HAP-1 (cell line): ENCODE measurements at regions not wholly inside any gene's neighbourhood (a gene's known extent, or its start where the extent isn't known, plus 50 kb on each side); places are given as distances from the start of the nearest gene placed in this dataset.

Experiments used
- DNase-seq, 2 experiments: peaks; one replicate each; pipeline ENCODE4 v3.0.0-alpha.2; 2016 to 2020; ENCODE audit warnings: low spot score in 2 of 2
- H3K27me3 ChIP-seq: fragments of 250-450 bp; sonication (Bioruptor Pico); 2 replicates; pipeline ENCODE4 v1.5.1; 2020; ENCODE audit warnings: low read depth, mild to moderate bottlenecking, moderate library complexity
- H3K36me3 ChIP-seq: fragments of 250-450 bp; sonication (Bioruptor Pico); replicated peaks from 2 replicates; pipeline ENCODE4 v1.5.1; 2020; ENCODE audit warnings: mild to moderate bottlenecking
- H3K4me1 ChIP-seq: fragments of 250-450 bp; sonication (Bioruptor Pico); 2 replicates; pipeline ENCODE4 v1.5.1; 2020; ENCODE audit warnings: mild to moderate bottlenecking
- H3K4me3 ChIP-seq: fragments of 250-450 bp; sonication (Bioruptor Pico); 2 replicates; pipeline ENCODE4 v1.5.1; 2020; ENCODE audit warnings: mild to moderate bottlenecking, moderate library complexity
- H3K9me3 ChIP-seq: fragments of 250-450 bp; sonication (Bioruptor Pico); 2 replicates; pipeline ENCODE4 v1.5.1; 2020; ENCODE audit warnings: mild to moderate bottlenecking, moderate library complexity
- in situ Hi-C: fragments of 300-500 bp; cut with MboI; formaldehyde crosslinking; loops from 3 replicates; pipeline ENCODE4 v1.14.3; 2020; ENCODE audit warnings: low sequenced_read_pairs, inconsistent platforms, mixed read lengths

- Histone ChIP-seq H3K27me3 (no peaks in the 10 kb centered on the region), H3K9me3 (no peaks in the 10 kb centered on the region), H3K4me1 (no peaks in the 10 kb centered on the region), H3K4me3 (no peak overlapping the region), H3K36me3 (no peaks in the 10 kb centered on the region)
- in situ Hi-C loops, result no loop called here
- DNase-seq, result no peak
Measured at GRCh38 chr2:114083717-114084387, 194.0 kb downstream of the ACTR3 start.

- no peaks in the 10 kb centered on the region for H3K9me3 ChIP-seq
- DNase-seq, result no peak
- H3K4me1 ChIP-seq, result no peaks in the 10 kb centered on the region
- in situ Hi-C loops, result no loop called here
- no peaks in the 10 kb centered on the region for H3K27me3 ChIP-seq
- no peak overlapping the region for H3K4me3 ChIP-seq
- H3K36me3 ChIP-seq, result no peaks in the 10 kb centered on the region
Measured at GRCh38 chr2:114085238-114085637, 195.3 kb downstream of the ACTR3 start.

- H3K4me1 ChIP-seq, result no peaks in the 10 kb centered on the region
- no peaks in the 10 kb centered on the region for H3K27me3 ChIP-seq
- H3K36me3 ChIP-seq, result no peaks in the 10 kb centered on the region
- DNase-seq, result no peak
- H3K4me3 ChIP-seq, result no peak overlapping the region
- in situ Hi-C loops, result no loop called here
- H3K9me3 ChIP-seq, result no peaks in the 10 kb centered on the region
Measured at GRCh38 chr2:114085992-114086391, 196.1 kb downstream of the ACTR3 start.

- Histone ChIP-seq H3K27me3 (no peaks in the 10 kb centered on the region), H3K9me3 (no peaks in the 10 kb centered on the region), H3K4me3 (no peak overlapping the region), H3K4me1 (no peaks in the 10 kb centered on the region), H3K36me3 (no peaks in the 10 kb centered on the region)
- in situ Hi-C loops, result no loop called here
- no peak for DNase-seq
Measured at GRCh38 chr2:114089636-114090319, 199.9 kb downstream of the ACTR3 start.

- H3K36me3 ChIP-seq, result no peaks in the 10 kb centered on the region
- no peak for DNase-seq
- no peaks in the 10 kb centered on the region for H3K27me3 ChIP-seq
- in situ Hi-C loops, result no loop called here
- no peaks in the 10 kb centered on the region for H3K4me1 ChIP-seq
- peaks cover 2% of the 10 kb centered on the region; the same call in 1 of the 2 replicates for H3K9me3 ChIP-seq
- no peak overlapping the region for H3K4me3 ChIP-seq
Measured at GRCh38 chr2:114091010-114091409, 201.1 kb downstream of the ACTR3 start.

- DNase-seq, result no peak
- H3K36me3 ChIP-seq, result no peaks in the 10 kb centered on the region
- H3K9me3 ChIP-seq, result no peaks in the 10 kb centered on the region
- in situ Hi-C loops, result no loop called here
- no peaks in the 10 kb centered on the region for H3K27me3 ChIP-seq
- H3K4me1 ChIP-seq, result no peaks in the 10 kb centered on the region
- H3K4me3 ChIP-seq, result no peak overlapping the region
Measured at GRCh38 chr2:114108249-114108648, 218.4 kb downstream of the ACTR3 start.

GRCh38 chr2:114108824-114109416 lies 219.0 kb downstream of the ACTR3 start:
- no peaks in the 10 kb centered on the region for H3K4me1 ChIP-seq
- H3K27me3 ChIP-seq, result no peaks in the 10 kb centered on the region
- no peak overlapping the region for H3K4me3 ChIP-seq
- H3K36me3 ChIP-seq, result no peaks in the 10 kb centered on the region
- in situ Hi-C loops, result no loop called here
- H3K9me3 ChIP-seq, result no peaks in the 10 kb centered on the region
- DNase-seq, result no peak

GRCh38 chr2:114111329-114111728 lies 221.4 kb downstream of the ACTR3 start:
- no peaks in the 10 kb centered on the region for H3K27me3 ChIP-seq
- H3K36me3 ChIP-seq, result no peaks in the 10 kb centered on the region
- no peaks in the 10 kb centered on the region for H3K9me3 ChIP-seq
- no peaks in the 10 kb centered on the region for H3K4me1 ChIP-seq
- H3K4me3 ChIP-seq, result no peak overlapping the region
- DNase-seq, result no peak
- in situ Hi-C loops, result no loop called here

- in situ Hi-C loops, result no loop called here
- H3K4me1 ChIP-seq, result no peaks in the 10 kb centered on the region
- H3K36me3 ChIP-seq, result no peaks in the 10 kb centered on the region
- H3K9me3 ChIP-seq, result no peaks in the 10 kb centered on the region
- no peak for DNase-seq
- no peaks in the 10 kb centered on the region for H3K27me3 ChIP-seq
- H3K4me3 ChIP-seq, result no peak overlapping the region
Measured at GRCh38 chr2:114113518-114113917, 223.6 kb downstream of the ACTR3 start.

GRCh38 chr2:114118088-114118487 lies 228.2 kb downstream of the ACTR3 start:
- Histone ChIP-seq H3K4me1 (no peaks in the 10 kb centered on the region), H3K9me3 (no peaks in the 10 kb centered on the region), H3K4me3 (no peak overlapping the region), H3K36me3 (no peaks in the 10 kb centered on the region), H3K27me3 (no peaks in the 10 kb centered on the region)
- no peak for DNase-seq
- in situ Hi-C loops, result no loop called here

- H3K4me3 ChIP-seq, result no peak overlapping the region
- H3K4me1 ChIP-seq, result no peaks in the 10 kb centered on the region
- no peaks in the 10 kb centered on the region for H3K36me3 ChIP-seq
- no peak for DNase-seq
- no peaks in the 10 kb centered on the region for H3K9me3 ChIP-seq
- in situ Hi-C loops, result no loop called here
- H3K27me3 ChIP-seq, result no peaks in the 10 kb centered on the region
Measured at GRCh38 chr2:114119862-114120261, 230.0 kb downstream of the ACTR3 start.

GRCh38 chr2:114122930-114123329 lies 233.0 kb downstream of the ACTR3 start:
- no peaks in the 10 kb centered on the region for H3K9me3 ChIP-seq
- no peak for DNase-seq
- H3K4me1 ChIP-seq, result no peaks in the 10 kb centered on the region
- in situ Hi-C loops, result no loop called here
- no peaks in the 10 kb centered on the region for H3K36me3 ChIP-seq
- H3K27me3 ChIP-seq, result no peaks in the 10 kb centered on the region
- no peak overlapping the region for H3K4me3 ChIP-seq

- Histone ChIP-seq H3K4me3 (no peak overlapping the region), H3K36me3 (no peaks in the 10 kb centered on the region), H3K9me3 (no peaks in the 10 kb centered on the region), H3K27me3 (no peaks in the 10 kb centered on the region), H3K4me1 (no peaks in the 10 kb centered on the region)
- DNase-seq, result no peak
- in situ Hi-C loops, result no loop called here
Measured at GRCh38 chr2:114123925-114124324, 234.0 kb downstream of the ACTR3 start.

GRCh38 chr2:114127372-114127771 lies 237.5 kb downstream of the ACTR3 start:
- no peaks in the 10 kb centered on the region for H3K36me3 ChIP-seq
- H3K9me3 ChIP-seq, result no peaks in the 10 kb centered on the region
- no peak for DNase-seq
- in situ Hi-C loops, result no loop called here
- no peaks in the 10 kb centered on the region for H3K27me3 ChIP-seq
- no peaks in the 10 kb centered on the region for H3K4me1 ChIP-seq
- H3K4me3 ChIP-seq, result no peak overlapping the region
